NCI-H1436 treated with DMSO at 0.1 percent for 48 hours (cell line): ENCODE measurements at regions not wholly inside any gene's neighbourhood (a gene's known extent, or its start where the extent isn't known, plus 50 kb on each side); places are given as distances from the start of the nearest gene placed in this dataset.
"Not testable (repeated sequence)": the region's sequence is repeated elsewhere in the genome, so short reads cannot be mapped to it uniquely, and the experiment has no call there.

Source experiments
- DNase-seq: peaks from one replicate; lab custom pipeline; 2025; lab: John Stamatoyannopoulos, UW

- not testable (repeated sequence) for DNase-seq
Measured at GRCh38 chr1:30204916-30205315, 518.5 kb downstream of the MATN1 start.

- DNase-seq = no peak
Measured at GRCh38 chr1:30201015-30201414, 522.4 kb downstream of the MATN1 start.

- DNase-seq = no peak
Measured at GRCh38 chr1:30200161-30200560, 523.2 kb downstream of the MATN1 start.

GRCh38 chr1:30199563-30199962 lies 523.8 kb downstream of the MATN1 start:
- DNase-seq = no peak

GRCh38 chr1:30198795-30199403 lies 524.5 kb downstream of the MATN1 start:
- no peak for DNase-seq

- no peak for DNase-seq
Measured at GRCh38 chr1:30198451-30198760, 525.0 kb downstream of the MATN1 start.

DNA sequence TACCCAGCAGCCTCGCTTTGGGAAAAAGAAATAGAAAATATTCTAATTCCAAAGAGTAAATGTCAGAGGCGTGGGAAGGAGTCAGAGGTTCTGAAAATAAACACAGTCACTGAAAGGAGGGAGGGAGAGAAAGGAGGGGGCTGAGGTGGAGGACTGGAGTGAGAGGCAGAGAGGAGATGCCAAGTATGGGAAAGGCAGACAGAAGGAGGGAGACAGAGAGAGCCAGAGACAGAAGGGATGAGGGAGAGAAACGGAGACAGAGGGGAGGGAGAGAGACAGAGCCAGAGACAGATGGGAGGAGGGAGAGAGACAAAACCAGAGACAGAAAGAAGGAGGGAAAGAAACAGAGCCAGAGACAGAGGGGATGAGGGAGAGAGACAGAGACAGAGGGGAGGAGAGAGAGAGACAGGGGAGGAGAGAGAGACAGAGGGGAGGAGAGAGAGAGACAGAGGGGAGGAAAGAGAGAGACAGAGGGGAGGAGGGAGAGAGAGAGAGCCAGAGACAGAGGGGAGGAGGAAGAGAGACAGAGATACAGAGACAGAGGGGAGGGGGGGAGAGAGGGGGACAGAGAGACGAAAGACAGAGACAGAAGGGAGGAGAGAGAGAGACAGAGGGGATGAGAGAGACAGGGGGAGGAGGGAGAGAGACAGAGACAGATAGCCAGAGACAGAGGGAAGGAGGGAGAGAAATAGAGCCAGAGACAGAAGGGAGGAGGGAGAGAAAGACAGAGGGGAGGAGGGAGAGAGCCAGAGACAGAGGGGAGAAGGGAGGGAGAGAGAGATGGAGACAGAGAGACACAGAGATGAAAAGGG lies 525.5 kb downstream of the MATN1 start:
- no peak for DNase-seq

DNA sequence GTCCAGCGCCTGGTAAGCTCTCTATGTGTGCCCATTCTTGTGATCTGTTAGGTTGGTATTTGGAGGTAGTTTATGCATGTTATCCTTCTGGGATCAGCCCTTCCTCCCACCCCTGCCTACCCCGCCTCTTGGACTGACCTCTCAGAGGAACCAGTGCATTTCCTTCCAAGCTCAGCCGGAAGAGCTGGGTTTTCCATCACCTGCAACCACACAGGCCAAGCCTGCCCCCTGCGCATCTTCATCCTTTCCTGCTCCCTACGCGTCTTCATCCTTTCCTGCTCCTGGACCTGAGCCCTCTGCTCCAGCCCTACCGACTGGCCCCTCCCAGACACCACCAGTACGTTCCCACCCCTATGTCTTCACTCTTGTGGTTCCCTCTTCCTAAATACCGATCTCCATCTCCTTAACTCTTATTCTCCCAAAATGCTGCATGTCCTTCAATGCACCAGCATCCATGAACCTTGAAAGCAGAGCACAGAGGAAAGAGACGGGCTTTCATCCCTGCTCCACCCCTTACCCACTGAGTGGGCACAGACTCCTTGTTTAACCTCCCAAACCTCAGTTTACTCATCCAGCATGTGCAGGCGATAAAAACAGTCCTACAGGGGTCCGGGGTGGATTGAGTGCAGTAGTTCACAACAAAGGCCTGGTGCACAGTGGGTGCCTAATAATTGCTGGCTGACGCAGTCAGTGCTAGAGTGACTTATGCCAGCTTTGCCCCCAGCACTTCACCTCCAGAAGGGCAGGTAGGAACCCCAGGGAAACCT lies 526.3 kb downstream of the MATN1 start:
- DNase-seq = no peak

DNA sequence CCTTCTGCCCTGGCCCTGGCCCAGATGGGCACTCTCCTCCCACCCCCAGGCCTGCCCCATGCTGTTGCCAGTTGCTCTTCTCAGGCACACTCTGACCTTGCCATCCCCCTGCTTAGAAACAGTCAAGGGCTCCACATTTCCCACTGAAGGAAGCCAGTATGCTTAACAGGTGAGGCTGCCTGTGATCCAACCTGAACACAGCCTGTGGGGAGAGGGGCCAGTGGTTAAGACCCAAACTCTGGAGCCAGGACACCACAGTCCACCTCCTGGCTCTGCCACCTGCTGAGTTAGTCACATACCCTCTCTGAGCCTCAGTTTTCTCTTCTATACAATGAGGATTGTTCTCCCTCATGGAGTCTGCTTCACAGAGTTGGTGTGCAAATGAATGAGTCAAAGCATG lies 526.9 kb downstream of the MATN1 start:
- no peak for DNase-seq

DNA sequence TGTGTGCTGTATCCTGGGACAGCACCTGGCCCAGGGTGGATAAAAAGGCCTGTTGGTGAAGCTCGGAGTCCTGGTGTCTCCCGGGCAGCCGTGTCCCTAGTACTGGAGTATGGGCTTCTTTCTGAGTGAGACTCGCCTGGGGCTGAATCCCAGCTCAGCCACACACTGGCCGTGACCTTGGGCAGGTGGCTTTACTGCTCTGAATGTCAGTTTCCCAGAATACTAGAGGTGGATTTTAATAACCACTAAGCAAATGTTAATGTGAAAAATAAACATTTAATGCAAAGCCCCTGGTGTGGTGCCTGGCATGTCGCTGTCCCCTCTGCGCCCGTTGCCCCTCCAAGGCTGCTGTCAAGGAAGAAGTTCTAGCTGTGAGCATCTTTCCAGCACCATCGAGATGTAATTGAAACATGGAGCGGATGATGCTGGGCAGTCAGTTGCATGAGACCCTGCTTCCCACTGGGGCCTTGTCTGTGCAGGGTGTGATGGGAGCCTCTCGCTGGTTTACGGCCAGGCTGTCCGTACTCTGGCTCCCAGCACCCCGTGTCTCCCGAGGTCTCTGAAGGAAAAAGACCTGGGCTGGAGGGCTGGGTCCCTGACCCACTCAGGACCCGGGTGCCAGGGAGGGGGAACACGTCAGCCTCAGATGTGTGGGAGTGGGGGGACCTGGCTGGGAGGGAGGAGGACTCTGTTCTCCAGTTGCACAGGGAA lies 527.8 kb downstream of the MATN1 start:
- DNase-seq = no peak

DNA sequence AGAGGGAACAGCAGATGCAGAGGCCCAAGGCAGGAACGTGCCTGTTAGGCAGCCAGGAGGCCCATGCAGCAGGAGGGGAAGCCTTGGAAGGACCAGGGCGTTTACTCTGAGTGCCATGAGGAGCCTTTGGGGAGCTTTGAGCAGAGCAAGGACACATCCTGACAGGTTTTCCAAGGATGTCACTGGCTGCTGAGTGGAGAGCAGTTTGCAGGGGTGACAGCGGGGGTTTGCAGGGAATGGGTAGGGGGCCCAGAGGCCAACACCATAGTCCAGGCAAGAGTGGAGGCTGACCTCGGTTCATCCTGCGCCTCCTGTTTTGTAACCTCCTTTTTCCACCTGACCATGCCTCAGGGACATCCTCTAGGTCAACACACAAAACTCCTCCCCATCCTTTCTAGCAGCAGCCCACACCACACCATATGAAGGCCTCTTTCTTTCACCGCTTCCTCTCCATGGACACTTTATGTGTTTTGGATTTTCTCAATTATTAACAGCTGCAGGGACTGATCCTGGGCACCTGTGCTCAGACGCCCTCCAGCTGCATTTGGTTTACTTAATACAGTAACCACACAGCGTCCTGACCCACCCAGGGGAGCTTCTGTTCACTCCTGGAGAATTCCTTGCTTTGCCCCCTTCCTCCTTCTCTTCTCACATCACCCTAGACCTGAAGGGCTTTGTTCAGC lies 528.5 kb downstream of the MATN1 start:
- DNase-seq = no peak

- DNase-seq = no peak
Measured at GRCh38 chr1:30194046-30194619, 529.3 kb downstream of the MATN1 start.

DNA sequence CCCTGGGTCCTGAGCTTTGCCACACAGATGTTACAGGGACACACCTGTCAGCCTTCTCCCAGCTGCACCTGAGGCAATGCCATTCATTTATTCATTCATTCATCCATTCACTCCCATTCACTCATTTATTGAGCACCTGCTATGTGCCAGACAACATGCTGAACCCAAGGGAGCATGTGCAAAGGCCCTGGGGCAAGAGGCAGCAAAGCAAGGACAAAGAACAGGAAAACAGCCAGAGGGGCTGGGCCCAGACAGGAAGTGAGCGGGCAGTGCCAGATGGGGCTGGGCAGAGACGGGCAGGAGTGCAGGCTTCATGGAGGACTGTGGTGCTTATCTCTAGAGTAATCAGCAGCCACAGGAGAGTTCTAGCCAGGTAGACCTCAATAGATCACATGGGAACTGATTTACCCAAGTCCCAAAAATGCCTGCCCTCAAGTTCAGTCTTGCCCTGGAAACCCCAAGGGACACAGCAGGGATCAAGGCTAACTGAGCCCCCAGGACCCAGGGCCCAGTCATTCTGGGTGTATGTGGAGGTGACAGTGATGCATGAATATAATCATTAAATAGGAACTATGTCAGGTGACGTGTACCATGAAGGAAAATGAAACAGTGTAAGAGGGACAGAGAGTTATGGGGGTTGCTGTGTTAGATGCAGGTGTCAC lies 530.3 kb downstream of the MATN1 start:
- DNase-seq = no peak

DNA sequence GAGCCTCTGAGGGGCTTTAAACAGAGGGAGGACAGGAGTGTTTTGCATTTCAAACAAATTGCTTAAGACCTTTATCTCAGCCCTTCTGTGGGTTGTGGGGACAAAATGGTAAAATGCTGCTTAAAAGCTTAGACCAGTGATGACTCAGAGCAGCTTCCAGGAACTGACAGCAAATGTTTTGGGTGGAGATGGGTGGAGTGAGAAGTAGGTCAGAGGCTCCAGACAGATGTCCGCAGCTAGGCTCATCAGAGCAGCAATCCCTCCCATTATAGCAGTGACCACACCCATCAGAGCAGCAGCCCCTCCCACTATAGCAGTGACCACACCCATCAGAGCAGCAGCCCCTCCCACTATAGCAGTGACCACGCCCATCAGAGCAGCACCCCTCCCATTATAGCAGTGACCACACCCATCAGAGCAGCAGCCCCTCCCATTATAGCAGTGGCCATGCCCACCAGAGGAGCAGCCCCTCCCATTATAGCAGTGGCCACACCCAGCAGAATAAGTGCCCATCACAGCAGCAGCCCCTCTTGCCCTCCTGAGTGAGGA lies 532.2 kb downstream of the MATN1 start:
- no peak for DNase-seq

- DNase-seq = no peak
Measured at GRCh38 chr1:30190511-30191153, 532.8 kb downstream of the MATN1 start.

GRCh38 chr1:30189818-30190500 lies 533.4 kb downstream of the MATN1 start:
- no peak for DNase-seq

DNA sequence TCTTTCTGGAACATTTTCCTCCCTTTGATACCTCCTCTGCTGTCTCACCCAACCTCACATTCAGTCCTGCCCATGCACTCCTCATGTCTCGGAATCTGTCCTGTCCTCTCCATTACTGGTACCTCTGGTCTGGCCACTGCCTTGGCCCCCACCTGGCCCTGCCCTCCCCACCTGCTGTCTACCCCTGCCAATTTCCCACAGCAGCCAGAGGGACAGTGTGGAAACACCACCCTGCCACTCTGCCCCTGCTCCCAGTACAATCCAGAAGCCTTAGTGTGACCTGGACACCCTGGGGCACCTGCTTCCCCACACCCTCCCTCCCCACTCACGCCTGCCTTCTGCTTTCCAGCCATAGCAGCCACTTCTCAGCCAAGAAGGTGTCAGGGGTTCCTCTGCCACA lies 534.4 kb downstream of the MATN1 start:
- no peak for DNase-seq

DNA sequence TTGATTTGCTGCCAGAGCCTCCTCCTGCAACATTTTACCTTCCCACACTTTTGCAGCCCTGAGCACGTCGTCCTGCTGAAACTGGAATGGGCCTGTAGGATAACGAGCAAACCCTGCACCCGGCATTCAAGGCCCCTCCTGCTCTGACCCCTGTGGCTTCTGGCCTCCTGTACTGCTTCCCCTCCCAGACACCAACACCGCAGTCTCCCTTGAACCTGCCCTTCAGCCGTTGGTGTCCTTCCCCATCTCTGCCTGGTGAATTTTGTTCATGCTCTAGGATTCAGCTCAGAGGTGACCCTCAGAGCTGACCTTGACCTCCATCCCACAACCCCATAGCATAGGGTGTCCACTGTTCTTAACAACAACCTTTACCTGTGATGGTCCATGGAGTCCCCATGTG lies 535.1 kb downstream of the MATN1 start:
- no peak for DNase-seq

GRCh38 chr1:30187413-30188023 lies 535.9 kb downstream of the MATN1 start:
- DNase-seq = no peak
